ENCODE measurements at regions not wholly inside any gene's neighbourhood (a gene's known extent, or its start where the extent isn't known, plus 50 kb on each side); places are given as distances from the start of the nearest gene placed in this dataset.

DNA sequence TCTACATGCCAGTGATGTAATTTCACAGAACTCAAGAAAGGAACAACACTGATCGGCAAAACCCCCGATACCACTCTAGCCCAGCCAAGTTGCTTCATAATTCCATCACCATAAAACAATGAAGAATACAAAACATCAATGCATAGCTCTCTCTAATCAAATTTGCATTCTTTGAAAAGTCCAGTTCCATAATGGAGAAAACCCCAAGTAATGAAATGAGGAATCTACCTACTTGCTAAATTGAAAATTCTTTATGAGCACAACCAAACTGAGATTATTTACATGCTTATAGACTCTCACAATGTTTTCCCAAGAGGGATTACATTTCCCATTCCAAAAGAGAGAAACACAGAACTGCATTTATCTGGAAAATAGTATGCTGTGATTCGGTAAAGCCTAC is 186.5 kb downstream of the NR4A2 start:
- Histone ChIP-seq H3K27me3 (ENCODE audit: control insufficient read depth, insufficient read depth, low read length) (no peaks in the 10 kb centered on the region), H3K36me3 (ENCODE audit: control insufficient read depth, insufficient read depth, low read length) (no peaks in the 10 kb centered on the region), H3K4me3 (ENCODE audit: low read depth, low read length) (no peak overlapping the region)
- no peak for FAIRE-seq
- TF ChIP-seq CTCF (IDR thresholded peaks at IDR 0.05; ENCODE audit: insufficient read depth, low read length, severe bottlenecking) = no peak
- DNase-seq (ENCODE audit: low read depth) = no peak

GRCh38 chr2:156145469-156145868 is 187.1 kb downstream of the NR4A2 start:
- no peak for TF ChIP-seq CTCF (IDR thresholded peaks at IDR 0.05; ENCODE audit: insufficient read depth, low read length, severe bottlenecking)
- FAIRE-seq = no peak
- DNase-seq (ENCODE audit: low read depth) = no peak

DNA sequence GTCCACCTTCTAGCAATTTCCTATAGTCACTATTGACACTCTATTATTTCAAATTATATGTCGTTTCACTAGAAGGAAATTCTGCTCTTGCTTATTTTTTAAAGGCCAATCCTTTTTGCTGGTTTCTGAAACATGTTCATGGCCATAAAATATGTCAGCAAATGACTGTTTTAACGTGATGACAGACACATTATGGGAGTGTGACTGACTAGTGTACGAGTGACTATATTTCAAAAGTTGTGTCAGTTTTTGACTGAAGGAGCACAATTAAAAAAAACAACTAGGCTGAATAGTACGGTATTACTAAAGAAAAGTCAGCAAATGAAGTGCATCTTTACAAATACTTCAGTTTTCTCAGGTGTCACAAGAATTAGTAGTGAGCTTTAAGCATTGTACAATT is 196.0 kb downstream of the NR4A2 start:
- no peaks in the 10 kb centered on the region for H3K27me3 ChIP-seq (ENCODE audit: control insufficient read depth, insufficient read depth, low read length)

More at GRCh38 chr2:156145469-156145868, 187.1 kb downstream of the NR4A2 start:
- H3K36me3 ChIP-seq (ENCODE audit: control insufficient read depth, insufficient read depth, low read length) = no peaks in the 10 kb centered on the region
- H3K4me3 ChIP-seq (ENCODE audit: low read depth, low read length) = no peak overlapping the region
- H3K27me3 ChIP-seq (ENCODE audit: control insufficient read depth, insufficient read depth, low read length) = no peaks in the 10 kb centered on the region

GRCh38 chr2:156134887-156135286 is 197.6 kb downstream of the NR4A2 start:
- no peak for DNase-seq (ENCODE audit: low read depth)
- TF ChIP-seq CTCF (IDR thresholded peaks at IDR 0.05; ENCODE audit: insufficient read depth, low read length, severe bottlenecking) = no peak
- no peak for FAIRE-seq
- H3K27me3 ChIP-seq (ENCODE audit: control insufficient read depth, insufficient read depth, low read length) = no peaks in the 10 kb centered on the region
- H3K36me3 ChIP-seq (ENCODE audit: control insufficient read depth, insufficient read depth, low read length) = no peaks in the 10 kb centered on the region
- H3K4me3 ChIP-seq (ENCODE audit: low read depth, low read length) = no peak overlapping the region

More for the DNA sequence above, 196.0 kb downstream of the NR4A2 start:
- DNase-seq (ENCODE audit: low read depth) (no peak), FAIRE-seq (no peak)
- TF ChIP-seq CTCF (IDR thresholded peaks at IDR 0.05; ENCODE audit: insufficient read depth, low read length, severe bottlenecking) = no peak
- H3K4me3 ChIP-seq (ENCODE audit: low read depth, low read length) = no peak overlapping the region
- no peaks in the 10 kb centered on the region for H3K36me3 ChIP-seq (ENCODE audit: control insufficient read depth, insufficient read depth, low read length)

- no peak for FAIRE-seq
- no peak for DNase-seq (ENCODE audit: low read depth)
- H3K36me3 ChIP-seq (ENCODE audit: control insufficient read depth, insufficient read depth, low read length) = no peaks in the 10 kb centered on the region
- no peak overlapping the region for H3K4me3 ChIP-seq (ENCODE audit: low read depth, low read length)
- TF ChIP-seq CTCF (IDR thresholded peaks at IDR 0.05; ENCODE audit: insufficient read depth, low read length, severe bottlenecking) = no peak
- H3K27me3 ChIP-seq (ENCODE audit: control insufficient read depth, insufficient read depth, low read length) = no peaks in the 10 kb centered on the region
Measured at GRCh38 chr2:156132941-156133340, 199.6 kb downstream of the NR4A2 start.

- H3K27me3 ChIP-seq (ENCODE audit: control insufficient read depth, insufficient read depth, low read length) = no peaks in the 10 kb centered on the region
- H3K4me3 ChIP-seq (ENCODE audit: low read depth, low read length) = no peak overlapping the region
- FAIRE-seq (no peak), DNase-seq (ENCODE audit: low read depth) (no peak)
- H3K36me3 ChIP-seq (ENCODE audit: control insufficient read depth, insufficient read depth, low read length) = no peaks in the 10 kb centered on the region
- TF ChIP-seq CTCF (IDR thresholded peaks at IDR 0.05; ENCODE audit: insufficient read depth, low read length, severe bottlenecking) = no peak
Measured at GRCh38 chr2:156132130-156132529, 200.4 kb downstream of the NR4A2 start.

Data from bronchial epithelial cell (primary cell).